Upper lobe of left lung (tissue), 6 donors: ENCODE measurements at regions not wholly inside any gene's neighbourhood (a gene's known extent, or its start where the extent isn't known, plus 50 kb on each side); places are given as distances from the start of the nearest gene placed in this dataset.
"Not testable (repeated sequence)": the region's sequence is repeated elsewhere in the genome, so short reads cannot be mapped to it uniquely, and the experiment has no call there.

Experiments used
- ATAC-seq, 2 donors: fragments of 200-7000 bp; cut with Tn5 transposase; one replicate each; pipeline ENCODE4 v1.9.1; 2022; ENCODE audit warnings: mild to moderate bottlenecking in 2 of 2, moderate library complexity in 2 of 2; ENCODE audit not compliant: low FRiP score in 2 of 2
- DNase-seq, 2 donors: peaks; one replicate each; pipeline ENCODE4 v3.0.0-alpha.2; 2019 to 2020
- H3K27ac ChIP-seq, 4 donors: fragments of 200-600 bp; sonication (generic); one replicate each; pipeline ENCODE4 v1.5.1; 2016 to 2019
- H3K27me3 ChIP-seq, 4 donors: fragments of 200-600 bp; sonication (generic); one replicate each; pipeline ENCODE4 v1.5.1; 2017 to 2019
- H3K36me3 ChIP-seq, 4 donors: fragments of 200-600 bp; sonication (generic); one replicate each; pipeline ENCODE4 v1.5.1; 2016 to 2019
- H3K4me1 ChIP-seq, 4 donors: fragments of 200-600 bp; sonication (generic); one replicate each; pipeline ENCODE4 v1.5.1; 2018 to 2019
- H3K4me3 ChIP-seq, 4 donors: fragments of 200-600 bp; sonication (generic); one replicate each; pipeline ENCODE4 v1.5.1; 2017 to 2019; ENCODE audit warnings: mild to moderate bottlenecking in 2 of 4, moderate library complexity in 1 of 4
- H3K9me3 ChIP-seq, 4 donors: fragments of 200-600 bp; sonication (generic); one replicate each; pipeline ENCODE4 v1.5.1; 2018 to 2019
- CTCF ChIP-seq, 6 experiments: fragments of 450-650 bp in 4 of 6; fragments of 200-600 bp in 2 of 6; sonication (generic) in 2 of 6; IDR thresholded peaks; one replicate each; pipeline ENCODE4 v1.5.1; 2016 to 2019; ENCODE audit warnings: antibody characterized with exemption in 6 of 6
- EP300 ChIP-seq, 4 donors: sonication (generic); formaldehyde crosslinking; IDR thresholded peaks; one replicate each; pipeline ENCODE4 v1.5.1; 2017; ENCODE audit warnings: antibody characterized with exemption in 4 of 4, control low read depth in 2 of 4
- POLR2A ChIP-seq, 4 donors: fragments of 450-650 bp; IDR thresholded peaks; one replicate each; pipeline ENCODE4 v1.5.1; 2016 to 2017; ENCODE audit warnings: antibody characterized with exemption in 4 of 4, mild to moderate bottlenecking in 2 of 4
- POLR2AphosphoS5 ChIP-seq, 2 donors: sonication (generic); formaldehyde crosslinking; IDR thresholded peaks; one replicate each; pipeline ENCODE4 v1.5.1; 2017; ENCODE audit warnings: antibody characterized with exemption in 2 of 2
- WGBS, 2 donors: methylation state at CpG; one replicate each; pipeline ENCODE4 v1.1.5; 2017 to 2018; 5-methylcytosine and 5-hydroxymethylcytosine counted together
- donor health status: DM: no; HTN: no; CAD: no; lungs with moderate emphysema.
- donor health status: DM: no; HTN: yes; CAD: no; lungs with severe emphysema.

DNA sequence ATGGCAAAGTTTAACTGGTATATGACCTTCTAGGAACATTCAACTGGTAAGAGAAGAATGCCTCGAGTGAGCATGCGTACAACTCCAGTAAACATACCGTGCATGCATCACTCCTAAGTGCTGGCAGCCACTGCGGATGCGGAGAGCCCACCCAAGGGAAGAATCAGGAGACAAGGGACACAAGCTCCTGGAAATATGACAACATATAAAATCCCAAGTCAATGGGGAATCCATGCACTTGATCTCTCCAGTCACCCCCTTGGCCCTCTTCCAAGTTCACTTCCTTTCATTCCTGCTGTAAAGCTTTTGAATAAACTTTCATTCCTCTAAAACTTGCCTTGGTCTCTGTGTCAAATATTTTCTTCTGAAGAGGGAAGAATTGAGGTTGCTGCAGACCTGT, 168.7 kb upstream of the TMCC3 start:
- 59 to 79% methylated on average over 5 of the region's 5 CpGs for WGBS, 2 donors
- no peak for DNase-seq

DNA sequence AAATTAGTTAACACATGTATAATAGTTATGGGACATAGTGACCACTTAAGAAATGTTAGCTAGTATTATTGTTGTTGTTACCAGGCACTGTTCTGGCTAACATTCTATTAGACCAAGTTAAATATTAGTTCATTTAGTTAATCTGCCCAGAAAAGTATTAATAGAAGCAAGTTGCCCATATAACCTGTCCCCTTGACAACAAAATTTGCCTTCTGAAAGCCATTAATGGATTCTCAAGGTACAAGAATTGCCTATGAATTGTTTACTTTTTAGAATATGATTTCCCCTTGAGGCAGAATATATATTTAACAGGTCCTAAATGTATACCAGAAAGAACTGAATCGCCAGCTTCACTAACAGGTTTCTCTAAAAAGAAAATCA, 167.3 kb upstream of the TMCC3 start:
- no peak for DNase-seq
- H3K27ac ChIP-seq, result no peak overlapping the region
- WGBS, 2 donors, result 88% methylated on average over 1 of the region's 1 CpG

More for the DNA sequence above, 168.7 kb upstream of the TMCC3 start:
- Histone ChIP-seq H3K4me1 (no peaks in the 10 kb centered on the region), H3K9me3 (peaks cover under 1 to 3% (median 1%) of the 10 kb centered on the region in 4 donors), H3K27ac (no peak overlapping the region), H3K27me3 (no peaks in the 10 kb centered on the region), H3K36me3 (no peaks in the 10 kb centered on the region), H3K4me3 (no peak overlapping the region)
- TF ChIP-seq POLR2AphosphoS5 (IDR thresholded peaks at IDR 0.05) (no peak), CTCF (IDR thresholded peaks at IDR 0.05) (no peak), EP300 (IDR thresholded peaks at IDR 0.05) (no peak), POLR2A (IDR thresholded peaks at IDR 0.05) (no peak)
- no peak for ATAC-seq

DNA sequence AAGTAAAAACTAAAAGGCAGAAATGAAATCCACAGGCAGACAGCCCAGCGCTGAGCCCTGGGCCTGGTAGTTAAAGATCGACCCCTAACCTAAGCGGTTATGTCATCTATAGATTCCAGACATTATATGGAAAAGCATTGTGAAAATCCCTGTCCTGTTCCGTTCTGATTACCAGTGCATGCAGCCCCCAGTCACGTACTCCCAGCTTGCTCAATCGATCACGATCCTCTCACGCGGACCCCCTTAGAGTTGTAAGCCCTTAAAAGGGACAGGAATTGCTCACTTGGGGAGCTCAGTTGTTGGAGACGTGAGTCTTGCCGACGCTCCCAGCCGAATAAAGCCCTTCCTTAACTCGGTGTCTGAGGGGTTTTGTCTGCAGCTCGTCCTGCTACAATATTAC, 166.8 kb upstream of the TMCC3 start:
- peaks cover 10 to 22% (median 16%) of the 10 kb centered on the region in 4 donors for H3K9me3 ChIP-seq
- H3K27ac ChIP-seq, ATAC-seq, H3K27me3 ChIP-seq, H3K4me1 ChIP-seq, H3K36me3 ChIP-seq, H3K4me3 ChIP-seq, DNase-seq: not testable (repeated sequence)
- 91 to 92% methylated on average over 15 of the region's 15 CpGs for WGBS, 2 donors

More for the DNA sequence above, 167.3 kb upstream of the TMCC3 start:
- no peak for ATAC-seq
- no peaks in the 10 kb centered on the region for H3K36me3 ChIP-seq
- H3K4me1 ChIP-seq, result no peaks in the 10 kb centered on the region
- no peak overlapping the region for H3K4me3 ChIP-seq
- H3K9me3 ChIP-seq, result peaks cover 10 to 17% (median 12%) of the 10 kb centered on the region in 4 donors
- no peaks in the 10 kb centered on the region for H3K27me3 ChIP-seq
- TF ChIP-seq POLR2AphosphoS5 (IDR thresholded peaks at IDR 0.05) (no peak), CTCF (IDR thresholded peaks at IDR 0.05) (no peak), EP300 (IDR thresholded peaks at IDR 0.05) (no peak), POLR2A (IDR thresholded peaks at IDR 0.05) (no peak)

DNA sequence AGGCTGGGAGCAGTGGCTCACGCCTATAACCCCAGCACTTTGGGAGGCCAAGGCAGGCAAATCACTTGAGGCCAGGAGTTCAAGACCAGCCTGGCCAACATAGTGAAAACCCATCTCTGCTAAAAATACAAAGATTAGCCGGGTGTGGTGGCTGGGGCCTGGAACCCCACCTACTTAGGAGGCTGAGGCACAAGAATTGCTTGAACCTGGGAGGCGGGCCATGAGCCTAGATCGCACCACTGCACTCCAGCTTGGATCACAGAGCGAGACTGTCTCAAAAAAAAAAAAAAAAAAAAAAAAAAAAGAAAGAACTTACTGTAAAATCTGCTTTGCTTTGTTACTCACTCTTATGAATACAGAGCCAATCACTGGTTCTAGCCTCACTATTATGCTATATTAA, 166.4 kb upstream of the TMCC3 start:
- not testable (repeated sequence) for H3K36me3 ChIP-seq, H3K27ac ChIP-seq, H3K4me1 ChIP-seq, ATAC-seq, H3K27me3 ChIP-seq, H3K4me3 ChIP-seq, DNase-seq
- H3K9me3 ChIP-seq, result peaks cover 10 to 26% (median 19%) of the 10 kb centered on the region in 4 donors
- WGBS, 2 donors, result 78 to 80% methylated on average over 5 of the region's 5 CpGs

DNA sequence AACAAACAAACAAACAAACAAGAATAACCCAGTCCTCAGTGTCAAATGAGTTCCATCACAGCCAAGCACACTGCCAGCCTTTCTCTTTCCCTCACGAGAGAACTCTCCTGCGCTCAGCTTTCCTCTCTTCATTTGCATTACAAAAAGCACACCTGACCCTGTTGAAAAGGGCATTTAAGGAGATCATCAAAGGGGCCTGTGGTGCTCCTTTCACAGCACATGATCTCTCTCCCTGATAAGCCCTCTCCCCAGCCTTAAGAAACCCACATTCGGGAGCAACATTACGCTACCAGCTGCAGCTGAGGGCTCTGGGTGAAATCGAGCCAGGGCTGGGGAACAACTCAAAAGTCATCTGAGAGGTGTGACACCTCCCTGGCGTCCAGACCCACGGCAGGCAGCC, 165.6 kb upstream of the TMCC3 start:
- Histone ChIP-seq H3K4me1 (no peaks in the 10 kb centered on the region), H3K27me3 (no peaks in the 10 kb centered on the region), H3K9me3 (peaks cover 10 to 29% (median 23%) of the 10 kb centered on the region in 4 donors), H3K4me3 (no peak overlapping the region), H3K27ac (no peak overlapping the region), H3K36me3 (no peaks in the 10 kb centered on the region)
- WGBS, 2 donors, result 56 to 64% methylated on average over 7 of the region's 7 CpGs
- no peak for TF ChIP-seq POLR2AphosphoS5 (IDR thresholded peaks at IDR 0.05)
- no peak for TF ChIP-seq CTCF (IDR thresholded peaks at IDR 0.05)
- ATAC-seq (no peak), DNase-seq (no peak)

GRCh38 chr12:94815450-94815849, 165.1 kb upstream of the TMCC3 start:
- Histone ChIP-seq H3K27me3 (no peaks in the 10 kb centered on the region), H3K36me3 (no peaks in the 10 kb centered on the region), H3K27ac (no peak overlapping the region), H3K9me3 (peaks cover 10 to 29% (median 24%) of the 10 kb centered on the region in 4 donors), H3K4me3 (no peak overlapping the region), H3K4me1 (no peaks in the 10 kb centered on the region)
- 94 to 100% methylated on average over 1 to 2 of the region's 2 CpGs for WGBS, 2 donors
- no peak for DNase-seq
- TF ChIP-seq CTCF (IDR thresholded peaks at IDR 0.05), result no peak
- no peak for TF ChIP-seq POLR2A (IDR thresholded peaks at IDR 0.05)
- TF ChIP-seq EP300 (IDR thresholded peaks at IDR 0.05), result no peak
- TF ChIP-seq POLR2AphosphoS5 (IDR thresholded peaks at IDR 0.05), result no peak
- ATAC-seq, result no peak
